Small intestine (tissue), 7 donors: ENCODE measurements at regions not wholly inside any gene's neighbourhood (a gene's known extent, or its start where the extent isn't known, plus 50 kb on each side); places are given as distances from the start of the nearest gene placed in this dataset.
A peak's percentile ranks its signal among the peaks of the same experiment; 100 is the strongest.
"Not testable (repeated sequence)": the region's sequence is repeated elsewhere in the genome, so short reads cannot be mapped to it uniquely, and the experiment has no call there.

ENCODE experiments used
- DNase-seq, 2 donors: peaks; one replicate each; pipeline versions ENCODE4 v3.0.0 to v3.0.0-alpha.2; 2013
- FAIRE-seq: peaks from 2 replicates; lab custom pipeline; 2012; peaks lifted over from hg19 to GRCh38; lab: Jason Lieb, UNC
- H3K27ac ChIP-seq, 3 donors: one replicate each; pipeline ENCODE4 v1.5.1; 2013; ENCODE audit warnings: low read length in 2 of 3, mild to moderate bottlenecking in 2 of 3, control low read depth in 1 of 3, inconsistent platforms in 1 of 3, low read depth in 1 of 3, moderate library complexity in 1 of 3
- H3K27me3 ChIP-seq, 3 donors: one replicate each; pipeline ENCODE4 v1.6.1; 2013; ENCODE audit warnings: low read length in 3 of 3, inconsistent platforms in 1 of 3; ENCODE audit not compliant: control insufficient read depth in 3 of 3, insufficient read depth in 3 of 3
- H3K36me3 ChIP-seq, 3 donors: one replicate each; pipeline ENCODE4 v1.6.1; 2013; ENCODE audit warnings: low read length in 3 of 3, inconsistent platforms in 1 of 3, low read depth in 1 of 3, mild to moderate bottlenecking in 1 of 3, moderate library complexity in 1 of 3; ENCODE audit not compliant: control insufficient read depth in 3 of 3, insufficient read depth in 2 of 3
- H3K4me1 ChIP-seq, 3 donors: one replicate each; pipeline ENCODE4 v1.6.1; 2013; ENCODE audit warnings: low read length in 2 of 3, inconsistent platforms in 1 of 3, low read depth in 1 of 3, mild to moderate bottlenecking in 1 of 3, moderate library complexity in 1 of 3; ENCODE audit not compliant: control insufficient read depth in 3 of 3, insufficient read depth in 2 of 3
- H3K4me3 ChIP-seq, 3 donors: one replicate each; pipeline ENCODE4 v1.5.1; 2013; ENCODE audit warnings: low read length in 3 of 3, control low read depth in 1 of 3, inconsistent platforms in 1 of 3, low read depth in 1 of 3, mild to moderate bottlenecking in 1 of 3, moderate library complexity in 1 of 3
- H3K9me3 ChIP-seq, 2 donors: one replicate each; pipeline ENCODE4 v1.6.1; 2013; ENCODE audit warnings: low read depth in 1 of 2, low read length in 1 of 2; ENCODE audit not compliant: control insufficient read depth in 2 of 2, insufficient read depth in 1 of 2
- WGBS, 3 donors: extraction: QIAGEN DNeasy Blood & Tissue Kit; methylation state at CpG; one replicate each; pipeline ENCODE4 v1.1.7; 2013; 5-methylcytosine and 5-hydroxymethylcytosine counted together
- donor health status: healthy with polysubstance abuse.
- donor health status: control.
- donor health status: control.
- donor health status: Bipolar disorder and iron deficiency.
- donor health status: healthy.

- H3K36me3 ChIP-seq = no peaks in the 10 kb centered on the region
- no peaks in the 10 kb centered on the region for H3K9me3 ChIP-seq
- H3K4me3 ChIP-seq = no peak overlapping the region
- 54 to 67% (median 63%) methylated on average over 8 of the region's 8 CpGs for WGBS, 3 donors
- no peaks in the 10 kb centered on the region for H3K27me3 ChIP-seq
- H3K4me1 ChIP-seq = no peaks in the 10 kb centered on the region
- H3K27ac ChIP-seq = no peak overlapping the region
- DNase-seq (no peak), FAIRE-seq (no peak)
These were observed 117.2 kb downstream of the HNMT start for GRCh38 chr2:138081225-138082073.

- Histone ChIP-seq H3K27me3 (no peaks in the 10 kb centered on the region), H3K36me3 (no peaks in the 10 kb centered on the region), H3K9me3 (no peaks in the 10 kb centered on the region), H3K4me3 (no peak overlapping the region), H3K4me1 (peaks cover 0 to 5% (median 0%) of the 10 kb centered on the region in 3 donors), H3K27ac (no peak overlapping the region)
- peak in 1 of 2 donors; percentile 7 for DNase-seq
- WGBS, 3 donors = 67 to 85% (median 72%) methylated on average over 1 of the region's 1 CpG
- no peak for FAIRE-seq
These were observed 119.9 kb downstream of the HNMT start for GRCh38 chr2:138084206-138084605.

GRCh38 chr2:138085441-138085840 is 121.2 kb downstream of the HNMT start:
- H3K4me3 ChIP-seq, FAIRE-seq, DNase-seq, H3K9me3 ChIP-seq, H3K36me3 ChIP-seq, H3K27me3 ChIP-seq, H3K27ac ChIP-seq, H3K4me1 ChIP-seq: not testable (repeated sequence)
- 66 to 84% (median 76%) methylated on average over 1 of the region's 1 CpG for WGBS, 3 donors

- H3K27ac ChIP-seq = no peak overlapping the region
- DNase-seq = no peak
- no peaks in the 10 kb centered on the region for H3K36me3 ChIP-seq
- no peaks in the 10 kb centered on the region for H3K9me3 ChIP-seq
- H3K4me1 ChIP-seq = peaks cover 0 to 5% (median 0%) of the 10 kb centered on the region in 3 donors
- no peaks in the 10 kb centered on the region for H3K27me3 ChIP-seq
- H3K4me3 ChIP-seq = no peak overlapping the region
- FAIRE-seq = no peak
These were observed 122.3 kb downstream of the HNMT start for GRCh38 chr2:138086576-138086975.

- 19 to 41% (median 34%) methylated on average over 13 of the region's 13 CpGs for WGBS, 3 donors
- H3K4me3 ChIP-seq = no peak overlapping the region
- no peak for FAIRE-seq
- DNase-seq = peak; percentile 54 to 63
- H3K27ac ChIP-seq = no peak overlapping the region
- H3K36me3 ChIP-seq = no peaks in the 10 kb centered on the region
- H3K4me1 ChIP-seq = peaks cover 0 to 5% (median 0%) of the 10 kb centered on the region in 3 donors
- H3K27me3 ChIP-seq = no peaks in the 10 kb centered on the region
- no peaks in the 10 kb centered on the region for H3K9me3 ChIP-seq
These were observed 123.7 kb downstream of the HNMT start for GRCh38 chr2:138087751-138088593.

- H3K27ac ChIP-seq = no peak overlapping the region
- FAIRE-seq (no peak), DNase-seq (peak; percentile 53 to 67)
- H3K4me3 ChIP-seq = no peak overlapping the region
- no peaks in the 10 kb centered on the region for H3K36me3 ChIP-seq
- 88 to 92% (median 89%) methylated on average over 1 of the region's 1 CpG for WGBS, 3 donors
- H3K4me1 ChIP-seq = peaks cover 0 to 5% (median 0%) of the 10 kb centered on the region in 3 donors
- no peaks in the 10 kb centered on the region for H3K9me3 ChIP-seq
- H3K27me3 ChIP-seq = no peaks in the 10 kb centered on the region
These were observed 126.1 kb downstream of the HNMT start for GRCh38 chr2:138090330-138090729.

GRCh38 chr2:138093455-138093854 is 129.2 kb downstream of the HNMT start:
- DNase-seq (no peak), FAIRE-seq (no peak)
- 82 to 84% (median 84%) methylated on average over 4 of the region's 4 CpGs for WGBS, 3 donors
- Histone ChIP-seq H3K4me1 (no peaks in the 10 kb centered on the region), H3K27ac (no peak overlapping the region), H3K27me3 (no peaks in the 10 kb centered on the region), H3K4me3 (no peak overlapping the region), H3K9me3 (no peaks in the 10 kb centered on the region), H3K36me3 (no peaks in the 10 kb centered on the region)

- peak in 1 of 2 donors; percentile 5 for DNase-seq
- no peaks in the 10 kb centered on the region for H3K27me3 ChIP-seq
- no peaks in the 10 kb centered on the region for H3K4me1 ChIP-seq
- no peaks in the 10 kb centered on the region for H3K9me3 ChIP-seq
- no peak for FAIRE-seq
- no peaks in the 10 kb centered on the region for H3K36me3 ChIP-seq
- WGBS, 3 donors = 84 to 90% (median 85%) methylated on average over 3 of the region's 3 CpGs
- H3K4me3 ChIP-seq = no peak overlapping the region
- no peak overlapping the region for H3K27ac ChIP-seq
These were observed 129.8 kb downstream of the HNMT start for GRCh38 chr2:138094031-138094430.
